PC-3 (cell line): ENCODE measurements at regions not wholly inside any gene's neighbourhood (a gene's known extent, or its start where the extent isn't known, plus 50 kb on each side); places are given as distances from the start of the nearest gene placed in this dataset.
"Not testable (repeated sequence)": the region's sequence is repeated elsewhere in the genome, so short reads cannot be mapped to it uniquely, and the experiment has no call there.

Source experiments
- ATAC-seq: fragments of 200-7000 bp; cut with Tn5 transposase; 2 replicates; pipeline ENCODE4 v1.9.1; 2020; ENCODE audit warnings: mild to moderate bottlenecking, moderate library complexity
- BruUV-seq: library from RNA; stranded (reverse); fragments of 400-500 nt; replicated peaks from 2 replicates; lab custom pipeline; 2021; lab: Mats Ljungman, UMichigan
- CTCF ChIA-PET: fragments of 300-600 bp; sonication (Branson Sonifier 250); formaldehyde crosslinking; loops from one replicate; lab custom pipeline; 2022; ENCODE audit warnings: antibody characterized with exemption; lab: Charles Lee
- POLR2A ChIA-PET: fragments of 300-600 bp; sonication (Branson Sonifier 250); formaldehyde crosslinking; loops from one replicate; lab custom pipeline; 2022; ENCODE audit warnings: antibody characterized with exemption; ENCODE audit not compliant: unreplicated experiment; lab: Charles Lee
- DNase-seq: peaks from one replicate; pipeline ENCODE4 v3.0.0-alpha.2; 2015
- H2AFZ ChIP-seq: fragments of 300-600 bp; sonication (generic); 2 replicates; pipeline ENCODE4 v1.6.0; 2016; ENCODE audit warnings: antibody characterized with exemption, low read length
- H3F3A ChIP-seq: fragments of 300-600 bp; sonication (generic); one replicate; pipeline ENCODE4 v1.6.0; 2017; ENCODE audit warnings: antibody characterized with exemption, low read length, control low read depth, mild to moderate bottlenecking; ENCODE audit not compliant: unreplicated experiment
- H3K27ac ChIP-seq: fragments of 300-600 bp; sonication (generic); 2 replicates; pipeline ENCODE4 v1.5.1; 2016; ENCODE audit warnings: mild to moderate bottlenecking, low read length
- H3K27me3 ChIP-seq: fragments of 300-600 bp; sonication (generic); 2 replicates; pipeline ENCODE4 v1.6.1; 2016; ENCODE audit warnings: low read length, mixed read lengths
- H3K36me3 ChIP-seq: fragments of 300-600 bp; sonication (generic); 2 replicates; pipeline ENCODE4 v1.6.1; 2016; ENCODE audit warnings: low read depth, mixed run types, low read length, mixed read lengths
- H3K4me1 ChIP-seq: fragments of 300-600 bp; sonication (generic); 2 replicates; pipeline ENCODE4 v1.5.1; 2016; ENCODE audit warnings: low read length; ENCODE audit not compliant: insufficient read depth
- H3K4me2 ChIP-seq: fragments of 300-600 bp; sonication (generic); 2 replicates; pipeline ENCODE4 v1.6.0; 2016; ENCODE audit warnings: low read length
- H3K4me3 ChIP-seq: fragments of 300-600 bp; sonication (generic); 2 replicates; pipeline ENCODE4 v1.5.1; 2016; ENCODE audit warnings: mild to moderate bottlenecking, low read length, mixed read lengths
- H3K79me2 ChIP-seq: fragments of 300-600 bp; sonication (generic); 2 replicates; pipeline ENCODE4 v1.6.1; 2017; ENCODE audit warnings: low read length, mixed read lengths
- H3K9ac ChIP-seq: fragments of 300-600 bp; sonication (generic); 2 replicates; pipeline ENCODE4 v1.6.0; 2016; ENCODE audit warnings: mild to moderate bottlenecking, low read length
- H3K9me2 ChIP-seq: fragments of 300-600 bp; sonication (generic); replicated peaks from 2 replicates; pipeline ENCODE4 v1.6.1; 2016; ENCODE audit warnings: mixed run types, low read length, mixed read lengths
- H3K9me3 ChIP-seq: fragments of 300-600 bp; sonication (generic); 2 replicates; pipeline ENCODE4 v1.6.1; 2016; ENCODE audit warnings: low read length, mixed read lengths
- H4K20me1 ChIP-seq: fragments of 300-600 bp; sonication (generic); 2 replicates; pipeline ENCODE4 v1.6.1; 2016; ENCODE audit warnings: low read length, mixed read lengths
- CTCF ChIP-seq: fragments of 300-600 bp; sonication (generic); conservative IDR thresholded peaks from 2 replicates; pipeline ENCODE4 v1.5.1; 2017; ENCODE audit warnings: antibody characterized with exemption, low read depth, mild to moderate bottlenecking, low read length
- EZH2 ChIP-seq: fragments of 300-600 bp; sonication (generic); IDR thresholded peaks from one replicate; pipeline ENCODE4 v1.6.1; 2017; ENCODE audit warnings: antibody characterized with exemption, mild to moderate bottlenecking, low read length; ENCODE audit not compliant: unreplicated experiment
- EZH2phosphoT487 ChIP-seq: fragments of 300-600 bp; sonication (generic); IDR thresholded peaks from 2 replicates; pipeline ENCODE4 v1.6.1; 2018; ENCODE audit warnings: mild to moderate bottlenecking, antibody characterized with exemption, low read length, borderline replicate concordance
- intact Hi-C: fragments of 100-400 bp; cut with micrococcal nuclease; formaldehyde crosslinking; loops from 2 replicates; pipeline ENCODE4 v1.9.0; 2023

DNA sequence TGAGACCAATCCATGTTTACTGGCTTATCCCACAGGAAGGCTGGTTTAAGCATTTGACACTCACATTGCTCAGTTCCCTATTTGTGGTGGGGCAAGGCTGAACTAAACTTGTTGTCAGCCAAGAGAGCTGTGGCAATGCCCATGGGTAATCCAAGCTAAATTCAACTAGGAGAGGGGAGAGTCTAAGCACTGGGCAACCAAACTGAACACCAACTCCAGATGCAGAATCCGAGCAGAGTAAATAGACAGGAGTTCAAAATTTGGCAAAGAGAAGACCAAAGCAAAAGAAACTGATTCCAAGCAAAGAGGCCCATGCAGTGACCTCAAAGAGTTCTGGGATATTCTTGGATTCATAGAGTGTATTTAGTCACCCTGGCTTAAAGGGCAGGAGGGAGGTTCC is 106.5 kb upstream of the NT5E start:
- BruUV-seq = no TSS peak

GRCh38 chr6:85329196-85329595 is 120.7 kb upstream of the NT5E start:
- TF ChIP-seq EZH2phosphoT487 (no peak), EZH2 (no peak), CTCF (no peak)
- no TSS peak for BruUV-seq
- intact Hi-C loops = no loop called here

More for the DNA sequence above, 106.5 kb upstream of the NT5E start:
- H3K9me3 ChIP-seq = no peaks in the 10 kb centered on the region
- intact Hi-C loops = no loop called here
- no peak overlapping the region for H2AFZ ChIP-seq
- H3K4me3 ChIP-seq = no peak overlapping the region
- H3K9me2 ChIP-seq = no peaks in the 10 kb centered on the region
- no peaks in the 10 kb centered on the region for H3F3A ChIP-seq
- POLR2A ChIA-PET = no interaction called here
- no peaks in the 10 kb centered on the region for H3K36me3 ChIP-seq
- H3K4me2 ChIP-seq = no peak overlapping the region
- CTCF ChIA-PET = no interaction called here
- no peak overlapping the region for H3K9ac ChIP-seq
- no peaks in the 10 kb centered on the region for H4K20me1 ChIP-seq
- ATAC-seq = no peak
- no peaks in the 10 kb centered on the region for H3K27me3 ChIP-seq
- no peak overlapping the region for H3K27ac ChIP-seq
- TF ChIP-seq CTCF = no peak
- no peak for TF ChIP-seq EZH2
- no peak for TF ChIP-seq EZH2phosphoT487
- H3K79me2 ChIP-seq = no peaks in the 10 kb centered on the region
- peaks cover 14% of the 10 kb centered on the region for H3K4me1 ChIP-seq
- DNase-seq = no peak

DNA sequence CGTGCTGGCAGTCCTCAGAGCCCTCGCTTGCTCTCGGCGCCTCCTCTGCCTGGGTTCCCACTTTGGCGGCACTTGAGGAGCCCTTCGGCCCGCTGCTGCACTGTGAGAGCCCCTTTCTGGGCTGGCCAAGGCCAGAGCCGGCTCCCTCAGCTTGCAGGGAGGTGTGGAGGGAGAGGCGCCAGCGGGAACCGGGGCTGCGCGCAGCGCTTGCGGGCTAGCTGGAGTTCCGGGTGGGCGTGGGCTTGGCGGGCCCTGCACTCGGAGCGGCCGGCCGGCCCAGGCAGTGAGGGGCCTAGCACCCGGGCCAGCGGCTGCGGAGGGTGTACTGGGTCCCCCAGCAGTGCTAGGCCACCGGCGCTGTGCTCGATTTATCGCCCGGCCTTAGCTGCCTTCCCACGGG is 124.1 kb upstream of the NT5E start:
- intact Hi-C loops, H3K27me3 ChIP-seq: not testable (repeated sequence)

More at GRCh38 chr6:85329196-85329595, 120.7 kb upstream of the NT5E start:
- no peaks in the 10 kb centered on the region for H3K36me3 ChIP-seq
- no peaks in the 10 kb centered on the region for H4K20me1 ChIP-seq
- CTCF ChIA-PET = no interaction called here
- H3K9me2 ChIP-seq = no peaks in the 10 kb centered on the region
- no peaks in the 10 kb centered on the region for H3K79me2 ChIP-seq
- ATAC-seq (no peak), DNase-seq (no peak)
- no peak overlapping the region for H3K9ac ChIP-seq
- H3K27ac ChIP-seq = no peak overlapping the region
- POLR2A ChIA-PET = no interaction called here
- H3F3A ChIP-seq = no peaks in the 10 kb centered on the region
- no peaks in the 10 kb centered on the region for H3K27me3 ChIP-seq
- H3K9me3 ChIP-seq = no peaks in the 10 kb centered on the region
- H3K4me3 ChIP-seq = no peak overlapping the region
- H3K4me2 ChIP-seq = no peak overlapping the region
- no peaks in the 10 kb centered on the region for H3K4me1 ChIP-seq
- no peak overlapping the region for H2AFZ ChIP-seq

More for the DNA sequence above, 124.1 kb upstream of the NT5E start:
- H3K9ac ChIP-seq, H3K9me3 ChIP-seq, BruUV-seq, H3K4me2 ChIP-seq, H3K27ac ChIP-seq, H3K4me3 ChIP-seq, H3F3A ChIP-seq, POLR2A ChIA-PET, H3K4me1 ChIP-seq, CTCF ChIA-PET, ATAC-seq, H4K20me1 ChIP-seq, DNase-seq, H3K9me2 ChIP-seq, H3K36me3 ChIP-seq, H2AFZ ChIP-seq, H3K79me2 ChIP-seq: not testable (repeated sequence)
